Sigmoid colon (tissue), 3 donors: ENCODE measurements at regions not wholly inside any gene's neighbourhood (a gene's known extent, or its start where the extent isn't known, plus 50 kb on each side); places are given as distances from the start of the nearest gene placed in this dataset.

ENCODE experiments used
- POLR2A ChIP-seq, 2 donors: fragments of 450-650 bp; IDR thresholded peaks; one replicate each; pipeline ENCODE4 v1.6.1; 2016; ENCODE audit warnings: antibody characterized with exemption in 2 of 2, mild to moderate bottlenecking in 2 of 2, moderate library complexity in 2 of 2
- TF ChIP-seq, protein P1 (sequence below), 4 experiments: fragments of 450-650 bp in 3 of 4; fragments of 200-600 bp in 1 of 4; IDR thresholded peaks; one replicate each; pipeline ENCODE4 v1.5.1; 2016 to 2019; ENCODE audit warnings: antibody characterized with exemption in 4 of 4, mild to moderate bottlenecking in 3 of 4, moderate library complexity in 2 of 4

DNA sequence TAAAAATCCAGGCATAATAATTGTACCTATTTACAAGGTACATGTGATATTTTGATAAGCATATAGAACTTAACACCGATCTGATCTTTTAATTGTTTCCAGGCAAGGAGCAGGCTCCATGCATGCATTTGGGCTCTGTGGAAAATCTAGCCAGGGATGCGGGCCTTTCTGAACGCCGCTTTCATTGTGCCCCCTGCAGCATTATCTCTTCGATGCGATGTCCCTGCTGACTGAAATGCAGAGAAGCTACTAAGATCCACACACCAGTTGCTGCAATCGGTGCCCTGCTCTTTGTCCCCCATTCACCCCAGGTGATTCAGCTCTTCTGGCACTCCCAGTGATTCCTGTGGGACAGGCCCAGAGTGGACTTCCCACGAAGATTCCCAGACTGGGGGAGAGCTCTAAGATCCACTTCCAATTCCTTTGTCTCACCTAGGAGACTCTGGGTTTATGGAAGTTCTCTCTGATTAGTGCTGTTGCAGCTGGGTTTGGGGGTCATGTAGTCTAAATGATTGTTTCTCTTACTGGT, 254.3 kb upstream of the AGA start:
- TF ChIP-seq POLR2A (IDR thresholded peaks at IDR 0.05): no peak
- TF ChIP-seq, protein P1, sequence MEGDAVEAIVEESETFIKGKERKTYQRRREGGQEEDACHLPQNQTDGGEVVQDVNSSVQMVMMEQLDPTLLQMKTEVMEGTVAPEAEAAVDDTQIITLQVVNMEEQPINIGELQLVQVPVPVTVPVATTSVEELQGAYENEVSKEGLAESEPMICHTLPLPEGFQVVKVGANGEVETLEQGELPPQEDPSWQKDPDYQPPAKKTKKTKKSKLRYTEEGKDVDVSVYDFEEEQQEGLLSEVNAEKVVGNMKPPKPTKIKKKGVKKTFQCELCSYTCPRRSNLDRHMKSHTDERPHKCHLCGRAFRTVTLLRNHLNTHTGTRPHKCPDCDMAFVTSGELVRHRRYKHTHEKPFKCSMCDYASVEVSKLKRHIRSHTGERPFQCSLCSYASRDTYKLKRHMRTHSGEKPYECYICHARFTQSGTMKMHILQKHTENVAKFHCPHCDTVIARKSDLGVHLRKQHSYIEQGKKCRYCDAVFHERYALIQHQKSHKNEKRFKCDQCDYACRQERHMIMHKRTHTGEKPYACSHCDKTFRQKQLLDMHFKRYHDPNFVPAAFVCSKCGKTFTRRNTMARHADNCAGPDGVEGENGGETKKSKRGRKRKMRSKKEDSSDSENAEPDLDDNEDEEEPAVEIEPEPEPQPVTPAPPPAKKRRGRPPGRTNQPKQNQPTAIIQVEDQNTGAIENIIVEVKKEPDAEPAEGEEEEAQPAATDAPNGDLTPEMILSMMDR (IDR thresholded peaks at IDR 0.05): no peak
